Testis (tissue), 2 donors: ENCODE measurements at regions not wholly inside any gene's neighbourhood (a gene's known extent, or its start where the extent isn't known, plus 50 kb on each side); places are given as distances from the start of the nearest gene placed in this dataset.

Source experiments
- DNase-seq: peaks from one replicate; pipeline ENCODE4 v3.0.0-alpha.2; 2019
- H3K27ac ChIP-seq, 2 donors: fragments of 200-600 bp; sonication (generic); one replicate each; pipeline ENCODE4 v1.5.1; 2019
- H3K27me3 ChIP-seq: fragments of 200-600 bp; sonication (generic); one replicate; pipeline ENCODE4 v1.5.1; 2019
- H3K36me3 ChIP-seq: fragments of 200-600 bp; sonication (generic); one replicate; pipeline ENCODE4 v1.5.1; 2017; ENCODE audit warnings: low read depth; ENCODE audit errors: missing control alignments
- H3K4me1 ChIP-seq: fragments of 200-600 bp; sonication (generic); one replicate; pipeline ENCODE4 v1.5.1; 2019
- H3K4me3 ChIP-seq, 2 donors: fragments of 200-600 bp; sonication (generic); one replicate each; pipeline ENCODE4 v1.5.1; 2017 to 2019
- H3K9me3 ChIP-seq: fragments of 200-600 bp; sonication (generic); one replicate; pipeline ENCODE4 v1.5.1; 2017
- POLR2A ChIP-seq: fragments of 450-650 bp; IDR thresholded peaks from one replicate; pipeline ENCODE4 v1.6.1; 2017; ENCODE audit warnings: antibody characterized with exemption, mild to moderate bottlenecking, moderate library complexity
- WGBS, 2 donors: methylation state at CpG; one replicate each; pipeline ENCODE4 v1.1.5; 2018; 5-methylcytosine and 5-hydroxymethylcytosine counted together
- intact Hi-C: fragments of 100-400 bp; cut with DNase I; formaldehyde crosslinking; loops from one replicate; pipeline ENCODE4 v1.15.1; 2023; ENCODE audit warnings: low total_unique reads
- TF ChIP-seq, protein P1 (sequence below), 3 experiments: fragments of 450-650 bp in 2 of 3; fragments of 200-600 bp in 1 of 3; sonication (generic) in 1 of 3; IDR thresholded peaks; one replicate each; pipeline ENCODE4 v1.5.1; 2016 to 2019; ENCODE audit warnings: antibody characterized with exemption in 3 of 3, mild to moderate bottlenecking in 2 of 3, moderate library complexity in 1 of 3

DNA sequence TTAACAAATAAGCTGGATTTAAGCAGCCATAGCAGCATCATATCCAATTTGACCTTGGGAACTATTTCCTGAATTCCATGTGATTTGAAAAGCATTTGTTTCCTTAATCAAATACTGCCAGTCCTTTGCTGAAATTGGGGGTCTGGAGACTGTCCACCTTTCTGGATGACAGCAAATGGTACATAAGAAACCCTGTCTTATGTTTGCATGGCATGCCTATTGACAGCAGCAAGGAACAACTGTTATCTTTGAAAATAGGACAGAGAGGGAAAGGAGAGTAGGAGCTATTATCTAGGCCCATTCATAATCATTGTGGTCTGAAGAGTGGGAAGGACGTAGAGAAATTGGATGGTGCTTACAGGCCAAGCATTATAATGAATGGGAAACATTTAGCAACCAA, 129.2 kb upstream of the CTNNA2 start:
- TF ChIP-seq POLR2A = no peak
- TF ChIP-seq, protein P1, sequence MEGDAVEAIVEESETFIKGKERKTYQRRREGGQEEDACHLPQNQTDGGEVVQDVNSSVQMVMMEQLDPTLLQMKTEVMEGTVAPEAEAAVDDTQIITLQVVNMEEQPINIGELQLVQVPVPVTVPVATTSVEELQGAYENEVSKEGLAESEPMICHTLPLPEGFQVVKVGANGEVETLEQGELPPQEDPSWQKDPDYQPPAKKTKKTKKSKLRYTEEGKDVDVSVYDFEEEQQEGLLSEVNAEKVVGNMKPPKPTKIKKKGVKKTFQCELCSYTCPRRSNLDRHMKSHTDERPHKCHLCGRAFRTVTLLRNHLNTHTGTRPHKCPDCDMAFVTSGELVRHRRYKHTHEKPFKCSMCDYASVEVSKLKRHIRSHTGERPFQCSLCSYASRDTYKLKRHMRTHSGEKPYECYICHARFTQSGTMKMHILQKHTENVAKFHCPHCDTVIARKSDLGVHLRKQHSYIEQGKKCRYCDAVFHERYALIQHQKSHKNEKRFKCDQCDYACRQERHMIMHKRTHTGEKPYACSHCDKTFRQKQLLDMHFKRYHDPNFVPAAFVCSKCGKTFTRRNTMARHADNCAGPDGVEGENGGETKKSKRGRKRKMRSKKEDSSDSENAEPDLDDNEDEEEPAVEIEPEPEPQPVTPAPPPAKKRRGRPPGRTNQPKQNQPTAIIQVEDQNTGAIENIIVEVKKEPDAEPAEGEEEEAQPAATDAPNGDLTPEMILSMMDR (IDR thresholded peaks at IDR 0.05) = no peak
- Histone ChIP-seq H3K27me3 (no peaks in the 10 kb centered on the region), H3K9me3 (no peaks in the 10 kb centered on the region), H3K4me3 (no peak overlapping the region), H3K36me3 (no peaks in the 10 kb centered on the region), H3K27ac (no peak overlapping the region), H3K4me1 (no peaks in the 10 kb centered on the region)
- DNase-seq = no peak
- intact Hi-C loops = no loop called here
- 21 to 46% methylated on average over 1 of the region's 1 CpG for WGBS, 2 donors

DNA sequence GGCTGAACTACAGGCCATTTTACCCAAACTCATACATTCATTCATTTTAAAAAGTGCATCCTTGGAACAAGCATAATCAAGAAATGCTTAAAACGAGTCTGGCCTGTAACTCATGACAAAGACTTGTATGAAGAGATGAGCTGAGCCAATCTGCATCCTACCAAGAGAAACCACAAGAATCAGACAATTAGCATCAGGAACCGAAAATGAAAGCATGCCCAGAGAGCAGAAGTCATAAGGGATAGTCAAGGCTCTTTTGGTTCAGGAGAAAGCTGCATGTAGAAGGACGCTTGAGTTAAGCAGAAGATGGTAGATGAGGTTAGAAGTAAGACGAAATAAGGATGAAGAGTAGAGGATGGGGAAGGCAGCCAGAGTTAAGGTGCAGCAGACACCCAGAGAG, 137.0 kb upstream of the CTNNA2 start:
- 79 to 87% methylated on average over 4 of the region's 4 CpGs for WGBS, 2 donors
- H3K4me3 ChIP-seq = no peak overlapping the region
- no peaks in the 10 kb centered on the region for H3K36me3 ChIP-seq
- no peak for DNase-seq
- intact Hi-C loops = no loop called here
- no peak overlapping the region for H3K27ac ChIP-seq
- H3K4me1 ChIP-seq = no peaks in the 10 kb centered on the region
- no peaks in the 10 kb centered on the region for H3K27me3 ChIP-seq
- no peak for TF ChIP-seq POLR2A
- TF ChIP-seq, protein P1 (IDR thresholded peaks at IDR 0.05) = no peak
- no peaks in the 10 kb centered on the region for H3K9me3 ChIP-seq

DNA sequence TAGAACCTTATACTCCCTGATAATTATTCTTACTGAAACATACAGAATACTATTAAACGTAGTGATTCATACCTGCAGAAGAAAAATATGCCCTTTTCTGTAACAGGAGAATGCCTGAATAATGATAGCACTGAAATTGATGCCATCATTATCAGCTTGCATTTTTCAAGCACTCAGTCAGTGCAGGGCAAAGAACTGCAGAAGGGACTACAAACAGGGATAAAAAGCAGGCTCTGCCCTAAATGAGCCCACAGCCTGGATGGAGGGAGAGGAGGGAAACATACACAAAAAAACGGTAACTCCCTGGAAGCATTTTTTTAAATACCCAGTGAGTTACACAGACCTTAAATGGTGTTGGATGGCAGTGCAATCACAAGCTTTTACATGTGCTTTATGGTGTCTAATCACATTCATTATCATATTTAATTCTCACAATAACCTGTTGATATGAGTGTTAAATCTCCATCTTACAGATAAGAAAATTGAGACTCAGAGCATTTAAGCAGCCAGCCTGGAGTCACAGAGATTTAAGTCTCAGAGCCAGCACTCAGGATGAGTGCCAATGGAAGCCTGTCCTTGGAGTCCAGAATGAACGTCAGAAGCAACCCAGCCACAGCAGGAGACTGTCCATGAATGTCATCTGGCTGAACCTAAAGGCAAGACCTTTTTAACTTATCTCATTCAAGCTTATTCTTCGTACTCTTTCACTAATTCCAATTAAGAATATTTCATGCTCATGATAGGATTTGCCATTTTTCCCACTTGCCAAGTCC, 139.3 kb upstream of the CTNNA2 start:
- TF ChIP-seq, protein P1 (IDR thresholded peaks at IDR 0.05) = no peak
- no peak for TF ChIP-seq POLR2A
- Histone ChIP-seq H3K27me3 (no peaks in the 10 kb centered on the region), H3K9me3 (no peaks in the 10 kb centered on the region), H3K4me3 (no peak overlapping the region), H3K36me3 (no peaks in the 10 kb centered on the region), H3K4me1 (no peaks in the 10 kb centered on the region), H3K27ac (no peak overlapping the region)
- DNase-seq = peak; percentile 19
- intact Hi-C loops = no loop called here
- WGBS, 2 donors = 21 to 45% methylated on average over 3 of the region's 4 CpGs

DNA sequence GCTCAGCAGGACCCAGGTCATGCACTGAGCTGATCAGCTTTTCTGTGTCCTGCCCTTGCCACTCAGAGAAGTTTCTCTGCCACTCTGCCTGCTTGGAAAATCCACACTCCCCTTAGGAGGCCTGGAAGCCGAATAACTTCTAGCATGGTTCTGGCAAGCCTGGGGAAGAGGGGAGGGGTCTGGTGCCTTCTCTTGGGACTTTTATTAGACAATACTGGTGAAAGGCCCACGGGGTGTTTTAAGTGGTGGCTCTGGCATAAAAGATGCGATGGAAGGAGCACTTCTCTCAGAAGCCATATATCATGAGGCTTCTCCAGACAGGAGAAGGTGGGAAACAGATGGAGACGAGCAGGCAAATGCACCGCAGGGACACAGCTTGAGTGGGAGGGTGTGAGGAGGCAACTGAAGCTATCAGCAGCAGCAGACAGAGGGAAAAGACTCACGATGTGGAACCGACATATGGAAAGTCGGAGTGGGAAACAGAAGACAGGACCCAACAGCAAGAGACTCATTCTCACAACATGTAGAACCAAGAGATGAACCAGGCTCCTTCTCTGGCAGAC, 141.8 kb upstream of the CTNNA2 start:
- intact Hi-C loops = no loop called here
- Histone ChIP-seq H3K27ac (no peak overlapping the region), H3K4me3 (no peak overlapping the region), H3K36me3 (no peaks in the 10 kb centered on the region), H3K27me3 (no peaks in the 10 kb centered on the region), H3K9me3 (no peaks in the 10 kb centered on the region), H3K4me1 (no peaks in the 10 kb centered on the region)
- 46% methylated on average over 7 to 8 of the region's 8 CpGs for WGBS, 2 donors
- TF ChIP-seq POLR2A = no peak
- DNase-seq = no peak

DNA sequence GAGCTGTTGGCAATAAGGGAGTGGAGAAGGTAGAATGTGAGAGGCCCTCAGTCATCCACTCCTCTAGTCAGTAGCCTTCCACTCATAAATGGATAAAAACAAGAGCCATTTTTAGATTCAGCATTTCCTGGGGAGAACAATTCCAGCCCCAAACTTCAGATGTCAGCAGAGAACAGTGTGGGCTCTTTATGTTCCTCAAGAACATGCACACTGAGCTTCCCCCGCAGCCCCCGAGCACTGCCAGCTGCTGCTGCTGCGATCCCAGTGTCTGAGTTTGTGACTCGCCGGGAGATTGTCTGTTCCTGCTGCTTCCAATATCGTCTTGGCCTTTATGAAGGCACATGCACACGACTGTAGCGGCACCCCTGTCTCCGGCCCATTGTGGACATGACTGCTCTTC, 143.7 kb upstream of the CTNNA2 start:
- WGBS, 2 donors = 75 to 83% methylated on average over 9 of the region's 9 CpGs
- no peaks in the 10 kb centered on the region for H3K27me3 ChIP-seq
- H3K4me3 ChIP-seq = no peak overlapping the region
- DNase-seq = no peak
- no peaks in the 10 kb centered on the region for H3K9me3 ChIP-seq
- H3K36me3 ChIP-seq = no peaks in the 10 kb centered on the region
- H3K27ac ChIP-seq = no peak overlapping the region
- H3K4me1 ChIP-seq = no peaks in the 10 kb centered on the region
- TF ChIP-seq POLR2A = no peak
- TF ChIP-seq, protein P1 (IDR thresholded peaks at IDR 0.05) = no peak
- intact Hi-C loops = no loop called here
